CD4-positive, CD25-positive, alpha-beta regulatory T cell (primary cell): ENCODE measurements at regions not wholly inside any gene's neighbourhood (a gene's known extent, or its start where the extent isn't known, plus 50 kb on each side); places are given as distances from the start of the nearest gene placed in this dataset.

Experiments used
- ATAC-seq, 2 donors: fragments of 150-1000 bp; cut with Tn5 transposase; one replicate each; pipeline ENCODE4 v1.10.0; 2021; ENCODE audit warnings: low read depth in 2 of 2, moderate number of reproducible peaks in 2 of 2, moderate library complexity in 1 of 2
- DNase-seq, 3 donors: peaks; one replicate each; pipeline versions ENCODE4 v3.0.0 to v3.0.0-alpha.2; 2012 to 2022; ENCODE audit warnings: mixed read lengths in 1 of 3
- H3K27ac ChIP-seq: one replicate; pipeline ENCODE4 v1.7.0; 2013; ENCODE audit warnings: mild to moderate bottlenecking, low read length; ENCODE audit not compliant: insufficient read depth, poor library complexity, severe bottlenecking
- H3K27me3 ChIP-seq: one replicate; pipeline ENCODE4 v1.7.0; 2013; ENCODE audit warnings: low read length; ENCODE audit not compliant: control insufficient read depth, insufficient read depth
- H3K36me3 ChIP-seq: one replicate; pipeline ENCODE4 v1.7.0; 2013; ENCODE audit warnings: mild to moderate bottlenecking, low read length, moderate library complexity; ENCODE audit not compliant: control insufficient read depth, insufficient read depth
- H3K4me1 ChIP-seq: 2 replicates; pipeline ENCODE4 v1.7.0; 2013; ENCODE audit warnings: mild to moderate bottlenecking, low read length; ENCODE audit not compliant: insufficient read depth, control insufficient read depth, poor library complexity, severe bottlenecking
- H3K4me3 ChIP-seq: one replicate; pipeline ENCODE4 v1.7.0; 2013; ENCODE audit warnings: low read depth, mild to moderate bottlenecking, low read length, moderate library complexity
- H3K9me3 ChIP-seq, 2 experiments: 1 replicate in 1 of 2; 2 replicates in 1 of 2; pipeline ENCODE4 v1.7.0; 2013; ENCODE audit warnings: low read length in 2 of 2, mild to moderate bottlenecking in 1 of 2, moderate library complexity in 1 of 2; ENCODE audit not compliant: control insufficient read depth in 2 of 2
- H3K27ac Mint-ChIP-seq, 3 donors: one replicate each; pipeline ENCODE4 v1.8.0; 2020 to 2022; ENCODE audit warnings: mild to moderate bottlenecking in 3 of 3, mixed read lengths in 3 of 3, moderate library complexity in 2 of 3
- H3K27me3 Mint-ChIP-seq: one replicate; pipeline ENCODE4 v1.8.0; 2022; ENCODE audit warnings: mild to moderate bottlenecking, mixed read lengths
- H3K36me3 Mint-ChIP-seq: one replicate; pipeline ENCODE4 v1.8.0; 2020; ENCODE audit warnings: mixed read lengths
- H3K4me1 Mint-ChIP-seq, 4 donors: one replicate each; pipeline ENCODE4 v1.8.0; 2020 to 2022; ENCODE audit warnings: mixed read lengths in 4 of 4, mild to moderate bottlenecking in 1 of 4
- H3K4me3 Mint-ChIP-seq, 4 donors: one replicate each; pipeline ENCODE4 v1.8.0; 2020 to 2022; ENCODE audit warnings: mild to moderate bottlenecking in 4 of 4, mixed read lengths in 4 of 4, moderate library complexity in 3 of 4
- H3K9me3 Mint-ChIP-seq, 7 donors: one replicate each; pipeline ENCODE4 v1.8.0; 2020 to 2022; ENCODE audit warnings: mixed read lengths in 7 of 7, mild to moderate bottlenecking in 3 of 7, moderate library complexity in 2 of 7

DNA sequence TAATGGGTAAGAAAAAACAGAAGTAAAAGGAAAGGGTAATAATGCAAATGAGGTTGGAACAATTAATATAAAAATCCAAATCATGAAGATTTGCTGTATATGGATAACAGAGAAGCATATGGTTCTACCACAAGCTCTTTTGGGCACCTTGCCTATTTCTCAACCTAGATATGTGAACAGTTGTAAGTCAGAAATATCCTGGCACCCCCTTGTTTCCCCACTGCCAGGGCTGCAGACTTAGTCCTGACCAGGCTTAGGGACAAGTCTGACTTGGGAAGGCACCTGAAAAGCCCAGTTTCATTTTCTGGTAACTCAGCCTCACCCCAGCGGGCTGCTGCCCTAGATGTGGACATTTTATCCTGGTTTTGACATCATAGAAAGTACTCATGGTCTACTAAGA is 183.2 kb upstream of the STAC start:
- H3K4me1 Mint-ChIP-seq: no peaks in the 10 kb centered on the region
- H3K27me3 Mint-ChIP-seq: no peaks in the 10 kb centered on the region
- H3K36me3 Mint-ChIP-seq: no peaks in the 10 kb centered on the region
- peaks cover 0 to 9% (median 2%) of the 10 kb centered on the region in 7 donors for H3K9me3 Mint-ChIP-seq
- H3K27ac Mint-ChIP-seq: no peak overlapping the region
- no peak overlapping the region for H3K4me3 ChIP-seq
- H3K27ac ChIP-seq: no peak overlapping the region
- H3K36me3 ChIP-seq: no peaks in the 10 kb centered on the region
- ATAC-seq (no peak), DNase-seq (no peak)
- no peaks in the 10 kb centered on the region for H3K27me3 ChIP-seq
- H3K9me3 ChIP-seq: peaks cover 0 to 1% of the 10 kb centered on the region in 2 experiments
- no peaks in the 10 kb centered on the region for H3K4me1 ChIP-seq
- H3K4me3 Mint-ChIP-seq: no peak overlapping the region

DNA sequence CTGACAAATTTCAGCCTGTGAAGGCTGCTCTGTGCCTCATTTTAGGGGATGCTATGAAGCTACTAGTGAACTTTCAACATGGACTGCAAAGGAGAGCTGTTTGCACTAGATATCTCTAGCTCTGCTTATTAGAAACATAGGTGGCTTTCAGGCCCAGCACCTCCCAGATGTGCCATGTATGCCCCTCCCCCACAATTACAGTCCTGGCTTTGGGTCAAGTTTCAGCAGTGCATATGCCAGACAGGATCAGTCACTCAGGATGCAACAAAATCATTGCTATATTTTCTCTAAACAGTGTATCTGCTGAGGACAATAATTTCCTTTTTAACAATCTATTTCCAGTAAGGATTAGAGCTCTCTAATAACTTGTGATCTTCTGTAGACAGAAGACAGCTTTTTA is 178.8 kb upstream of the STAC start:
- Mint-ChIP-seq H3K4me1 (no peaks in the 10 kb centered on the region), H3K27me3 (no peaks in the 10 kb centered on the region), H3K9me3 (peaks cover 0 to 4% (median 1%) of the 10 kb centered on the region in 7 donors), H3K27ac (no peak overlapping the region), H3K36me3 (no peaks in the 10 kb centered on the region), H3K4me3 (no peak overlapping the region)
- no peaks in the 10 kb centered on the region for H3K9me3 ChIP-seq
- no peaks in the 10 kb centered on the region for H3K4me1 ChIP-seq
- H3K36me3 ChIP-seq: no peaks in the 10 kb centered on the region
- H3K27ac ChIP-seq: no peak overlapping the region
- no peaks in the 10 kb centered on the region for H3K27me3 ChIP-seq
- DNase-seq: no peak
- no peak overlapping the region for H3K4me3 ChIP-seq
- ATAC-seq: no peak

DNA sequence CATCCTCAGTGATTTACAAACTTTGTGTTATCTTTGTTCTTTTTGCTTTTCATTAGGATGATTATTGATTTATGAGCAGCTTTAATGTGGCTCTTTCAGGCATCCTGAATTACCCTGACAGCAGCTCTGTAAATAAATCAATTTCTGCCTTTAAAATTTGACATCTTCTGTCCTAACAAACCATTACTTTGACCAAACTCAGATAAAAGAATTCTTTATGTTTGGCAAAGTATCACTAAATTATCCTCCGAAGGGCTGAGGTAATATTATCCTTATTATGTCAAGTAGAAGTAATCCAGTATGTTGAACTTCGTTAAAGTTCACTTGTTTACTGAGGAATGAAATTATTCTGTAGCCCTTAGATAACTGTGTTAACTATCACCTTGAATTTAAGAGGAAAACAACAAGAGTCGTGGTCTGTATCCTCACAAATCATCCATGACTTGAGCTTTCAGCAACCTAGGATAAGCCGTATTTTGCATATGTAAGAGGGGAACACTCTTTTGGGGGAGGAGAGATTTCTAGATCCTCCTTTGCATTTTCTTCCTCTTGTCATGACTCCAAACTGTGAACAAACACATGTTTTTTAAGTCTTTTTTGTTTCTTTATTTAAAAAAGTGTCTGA is 173.2 kb upstream of the STAC start:
- Histone ChIP-seq H3K27me3 (no peaks in the 10 kb centered on the region), H3K4me3 (no peak overlapping the region), H3K27ac (no peak overlapping the region), H3K36me3 (no peaks in the 10 kb centered on the region), H3K4me1 (no peaks in the 10 kb centered on the region), H3K9me3 (no peaks in the 10 kb centered on the region)
- H3K36me3 Mint-ChIP-seq: no peaks in the 10 kb centered on the region
- peaks cover 0 to 2% (median 0%) of the 10 kb centered on the region in 7 donors for H3K9me3 Mint-ChIP-seq
- DNase-seq (no peak), ATAC-seq (no peak)
- no peak overlapping the region for H3K27ac Mint-ChIP-seq
- peaks cover 4% of the 10 kb centered on the region for H3K27me3 Mint-ChIP-seq
- no peaks in the 10 kb centered on the region for H3K4me1 Mint-ChIP-seq
- H3K4me3 Mint-ChIP-seq: no peak overlapping the region

DNA sequence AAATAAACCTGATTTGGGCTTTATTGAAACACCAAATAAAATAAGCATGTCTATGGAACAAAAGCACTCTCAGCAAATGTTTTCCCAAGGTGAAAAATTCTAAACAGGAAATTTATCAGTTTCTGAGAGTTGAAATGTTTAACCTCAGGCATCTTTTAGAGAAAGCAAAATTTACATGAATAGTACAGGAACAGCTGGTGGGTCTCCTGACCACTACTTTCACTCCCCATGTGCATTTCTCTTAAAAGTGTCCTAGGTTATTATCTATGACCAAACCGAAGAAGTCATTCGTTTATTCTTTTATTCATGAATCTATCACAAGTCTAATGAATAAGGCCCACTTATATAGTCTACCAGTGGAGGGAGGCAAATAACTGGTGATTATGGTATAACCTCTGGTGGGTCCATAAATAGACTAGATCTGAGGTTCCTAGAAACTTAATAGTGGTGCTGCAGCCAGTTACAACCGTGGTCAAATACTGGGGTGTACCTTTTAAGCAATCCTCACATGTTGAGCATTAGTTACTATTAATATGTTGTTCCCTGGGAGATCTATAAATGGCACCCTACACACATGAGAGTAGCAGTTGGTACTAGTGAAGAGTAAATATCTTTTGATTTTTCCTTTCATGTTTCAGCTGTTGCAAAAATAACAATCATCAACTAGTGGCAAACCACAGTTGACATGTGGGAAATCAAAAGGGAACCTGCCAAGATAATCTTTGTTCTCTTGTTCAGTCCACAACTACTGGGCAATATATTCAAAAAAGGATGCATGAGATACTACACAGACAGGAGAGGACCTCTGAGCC is 169.3 kb upstream of the STAC start:
- ATAC-seq (no peak), DNase-seq (no peak)
- H3K27ac ChIP-seq: no peak overlapping the region
- no peaks in the 10 kb centered on the region for H3K4me1 Mint-ChIP-seq
- no peaks in the 10 kb centered on the region for H3K4me1 ChIP-seq
- no peaks in the 10 kb centered on the region for H3K9me3 ChIP-seq
- H3K27me3 ChIP-seq: no peaks in the 10 kb centered on the region
- H3K27ac Mint-ChIP-seq: no peak overlapping the region
- H3K27me3 Mint-ChIP-seq: peaks cover 4% of the 10 kb centered on the region
- no peak overlapping the region for H3K4me3 ChIP-seq
- H3K36me3 ChIP-seq: no peaks in the 10 kb centered on the region
- no peaks in the 10 kb centered on the region for H3K36me3 Mint-ChIP-seq
- no peaks in the 10 kb centered on the region for H3K9me3 Mint-ChIP-seq
- no peak overlapping the region for H3K4me3 Mint-ChIP-seq

DNA sequence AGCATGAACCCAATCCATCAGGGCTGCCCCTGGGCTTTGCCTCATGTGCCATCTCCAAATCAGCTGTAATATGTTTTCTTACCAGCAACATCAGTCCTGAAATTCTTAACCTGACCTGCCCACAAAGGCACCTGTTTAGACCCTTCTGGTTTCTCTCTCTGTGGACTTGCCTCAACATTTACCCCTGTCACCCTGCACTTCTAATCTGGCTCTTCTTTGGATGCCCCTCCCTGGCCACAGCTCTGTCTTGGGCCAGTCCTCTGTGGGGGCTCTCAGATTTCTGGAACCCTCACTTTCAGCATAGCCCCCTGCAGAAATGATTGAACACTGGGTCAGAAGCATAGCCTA is 168.7 kb upstream of the STAC start:
- no peaks in the 10 kb centered on the region for H3K9me3 ChIP-seq
- no peaks in the 10 kb centered on the region for H3K27me3 ChIP-seq
- H3K4me1 Mint-ChIP-seq: no peaks in the 10 kb centered on the region
- peaks cover 4% of the 10 kb centered on the region for H3K27me3 Mint-ChIP-seq
- H3K4me3 ChIP-seq: no peak overlapping the region
- no peak overlapping the region for H3K27ac Mint-ChIP-seq
- H3K4me1 ChIP-seq: no peaks in the 10 kb centered on the region
- no peak overlapping the region for H3K4me3 Mint-ChIP-seq
- DNase-seq (no peak), ATAC-seq (no peak)
- no peaks in the 10 kb centered on the region for H3K36me3 ChIP-seq
- H3K9me3 Mint-ChIP-seq: no peaks in the 10 kb centered on the region
- no peaks in the 10 kb centered on the region for H3K36me3 Mint-ChIP-seq
- no peak overlapping the region for H3K27ac ChIP-seq

DNA sequence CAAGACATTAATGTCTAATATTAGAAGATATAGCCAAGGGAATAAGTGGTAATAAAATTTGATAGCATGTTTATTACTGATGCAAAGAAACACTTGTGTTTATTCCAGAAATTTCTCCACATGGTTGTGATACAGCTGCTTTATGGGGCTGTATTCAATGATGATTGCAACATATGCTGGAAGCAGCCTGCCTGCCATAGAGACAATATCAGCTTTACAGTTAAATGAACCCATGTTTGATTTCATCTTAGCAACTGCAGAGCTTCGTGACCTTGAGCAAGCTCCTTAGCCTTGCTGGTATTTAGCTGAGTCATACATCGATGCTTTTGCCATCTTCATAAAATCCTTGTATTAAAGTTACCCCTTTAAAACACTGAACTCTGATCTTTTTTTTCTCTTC is 168.1 kb upstream of the STAC start:
- no peaks in the 10 kb centered on the region for H3K36me3 ChIP-seq
- H3K4me3 ChIP-seq: no peak overlapping the region
- H3K27ac ChIP-seq: no peak overlapping the region
- no peaks in the 10 kb centered on the region for H3K4me1 Mint-ChIP-seq
- no peaks in the 10 kb centered on the region for H3K9me3 Mint-ChIP-seq
- ATAC-seq (no peak), DNase-seq (no peak)
- no peak overlapping the region for H3K27ac Mint-ChIP-seq
- no peaks in the 10 kb centered on the region for H3K36me3 Mint-ChIP-seq
- no peaks in the 10 kb centered on the region for H3K9me3 ChIP-seq
- peaks cover 4% of the 10 kb centered on the region for H3K27me3 Mint-ChIP-seq
- no peaks in the 10 kb centered on the region for H3K27me3 ChIP-seq
- no peak overlapping the region for H3K4me3 Mint-ChIP-seq
- no peaks in the 10 kb centered on the region for H3K4me1 ChIP-seq

DNA sequence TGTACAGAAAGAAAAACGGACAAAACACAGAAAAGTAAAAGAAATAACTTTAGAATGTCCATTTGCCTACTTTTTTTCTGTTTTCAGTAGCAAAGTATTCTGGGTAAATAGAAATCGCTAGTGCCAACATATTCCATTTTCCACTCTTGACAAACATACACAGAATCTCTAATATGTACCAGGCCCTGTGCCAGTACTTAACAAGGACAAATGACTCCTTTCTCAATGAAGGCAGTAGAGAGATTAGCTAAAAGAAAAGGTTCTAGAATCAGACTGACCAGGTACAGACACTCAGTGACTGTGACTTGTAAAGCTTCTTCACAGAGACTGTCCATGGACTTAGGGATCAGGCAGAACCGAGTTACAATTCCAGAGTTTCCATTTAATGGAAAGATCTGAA is 165.8 kb upstream of the STAC start:
- Histone ChIP-seq H3K4me3 (no peak overlapping the region), H3K4me1 (no peaks in the 10 kb centered on the region), H3K36me3 (no peaks in the 10 kb centered on the region), H3K27me3 (no peaks in the 10 kb centered on the region), H3K9me3 (no peaks in the 10 kb centered on the region), H3K27ac (no peak overlapping the region)
- peaks cover 3% of the 10 kb centered on the region for H3K27me3 Mint-ChIP-seq
- ATAC-seq (no peak), DNase-seq (no peak)
- no peaks in the 10 kb centered on the region for H3K4me1 Mint-ChIP-seq
- no peaks in the 10 kb centered on the region for H3K36me3 Mint-ChIP-seq
- no peak overlapping the region for H3K27ac Mint-ChIP-seq
- H3K4me3 Mint-ChIP-seq: no peak overlapping the region
- peaks cover 0 to 4% (median 0%) of the 10 kb centered on the region in 7 donors for H3K9me3 Mint-ChIP-seq

DNA sequence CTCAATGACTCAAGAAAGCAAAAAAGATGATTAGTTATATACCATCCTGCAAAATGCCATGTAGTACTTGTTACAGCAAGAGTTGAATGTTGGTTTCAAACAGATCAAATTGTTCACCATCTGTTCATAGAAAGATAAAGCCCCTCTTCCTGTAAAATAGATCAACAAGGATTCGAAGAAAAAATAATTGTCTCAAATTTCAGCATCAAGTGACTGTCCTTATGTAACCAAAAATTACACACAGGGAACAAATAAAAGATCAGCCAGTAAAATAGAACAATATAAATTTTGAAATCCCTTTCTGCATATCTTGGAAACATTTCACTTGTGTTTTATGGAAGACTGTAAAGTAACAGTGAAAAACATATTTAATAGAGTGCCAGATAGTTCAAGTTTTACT is 165.1 kb upstream of the STAC start:
- Mint-ChIP-seq H3K36me3 (no peaks in the 10 kb centered on the region), H3K4me1 (no peaks in the 10 kb centered on the region), H3K27me3 (no peaks in the 10 kb centered on the region), H3K9me3 (peaks cover 0 to 4% (median 0%) of the 10 kb centered on the region in 7 donors), H3K27ac (no peak overlapping the region), H3K4me3 (no peak overlapping the region)
- DNase-seq (no peak), ATAC-seq (no peak)
- no peak overlapping the region for H3K4me3 ChIP-seq
- no peaks in the 10 kb centered on the region for H3K27me3 ChIP-seq
- no peak overlapping the region for H3K27ac ChIP-seq
- no peaks in the 10 kb centered on the region for H3K9me3 ChIP-seq
- no peaks in the 10 kb centered on the region for H3K36me3 ChIP-seq
- H3K4me1 ChIP-seq: no peaks in the 10 kb centered on the region
